GM23248 (cell line): ENCODE measurements at regions not wholly inside any gene's neighbourhood (a gene's known extent, or its start where the extent isn't known, plus 50 kb on each side); places are given as distances from the start of the nearest gene placed in this dataset.

Experiments used
- DNase-seq: peaks from one replicate; pipeline ENCODE4 v3.0.0-alpha.2; 2015
- H2AFZ ChIP-seq: fragments of 200-600 bp; sonication (generic); 2 replicates; pipeline ENCODE4 v1.6.1; 2016; ENCODE audit warnings: antibody characterized with exemption
- H3F3A ChIP-seq: fragments of 200-600 bp; sonication (generic); 2 replicates; pipeline ENCODE4 v1.6.1; 2016; ENCODE audit warnings: mild to moderate bottlenecking, antibody characterized with exemption, mixed run types; ENCODE audit not compliant: insufficient read depth
- H3K27ac ChIP-seq: fragments of 200-600 bp; sonication (generic); 2 replicates; pipeline ENCODE4 v1.5.1; 2016; ENCODE audit warnings: mild to moderate bottlenecking
- H3K27me3 ChIP-seq: fragments of 200-600 bp; sonication (generic); replicated peaks from 2 replicates; pipeline ENCODE4 v1.6.1; 2016; ENCODE audit warnings: mild to moderate bottlenecking; ENCODE audit not compliant: insufficient read depth
- H3K36me3 ChIP-seq: fragments of 200-600 bp; sonication (generic); 2 replicates; pipeline ENCODE4 v1.6.1; 2016; ENCODE audit warnings: low read depth, mild to moderate bottlenecking
- H3K4me1 ChIP-seq: fragments of 200-600 bp; sonication (generic); 2 replicates; pipeline ENCODE4 v1.6.1; 2016; ENCODE audit warnings: mild to moderate bottlenecking; ENCODE audit not compliant: insufficient read depth
- H3K4me2 ChIP-seq: fragments of 200-600 bp; sonication (generic); one replicate; pipeline ENCODE4 v1.6.1; 2016; ENCODE audit warnings: mild to moderate bottlenecking; ENCODE audit not compliant: unreplicated experiment
- H3K4me3 ChIP-seq: fragments of 200-600 bp; sonication (generic); 2 replicates; pipeline ENCODE4 v1.5.1; 2016; ENCODE audit warnings: mild to moderate bottlenecking
- H3K79me2 ChIP-seq: fragments of 200-600 bp; sonication (generic); 2 replicates; pipeline ENCODE4 v1.6.1; 2016; ENCODE audit warnings: mild to moderate bottlenecking; ENCODE audit not compliant: insufficient read depth
- H3K9ac ChIP-seq: fragments of 200-600 bp; sonication (generic); 2 replicates; pipeline ENCODE4 v1.6.1; 2016; ENCODE audit warnings: mild to moderate bottlenecking
- H3K9me2 ChIP-seq: fragments of 200-600 bp; sonication (generic); 2 replicates; pipeline ENCODE4 v1.6.1; 2016; ENCODE audit warnings: mixed run types, mild to moderate bottlenecking, moderate library complexity; ENCODE audit not compliant: insufficient read depth
- H3K9me3 ChIP-seq: fragments of 200-600 bp; sonication (generic); one replicate; pipeline ENCODE4 v1.6.1; 2017; ENCODE audit warnings: low read depth
- H4K20me1 ChIP-seq: fragments of 200-600 bp; sonication (generic); 2 replicates; pipeline ENCODE4 v1.6.0; 2016; ENCODE audit not compliant: insufficient read depth
- EZH2 ChIP-seq: fragments of 200-600 bp; sonication (generic); IDR thresholded peaks from 2 replicates; pipeline ENCODE4 v1.6.1; 2018; ENCODE audit warnings: antibody characterized with exemption, mild to moderate bottlenecking; ENCODE audit not compliant: insufficient read depth, poor library complexity, severe bottlenecking
- EZH2phosphoT487 ChIP-seq: fragments of 200-600 bp; sonication (generic); IDR thresholded peaks from 2 replicates; pipeline ENCODE4 v1.6.1; 2018; ENCODE audit warnings: antibody characterized with exemption, moderate library complexity, mild to moderate bottlenecking, low read depth; ENCODE audit not compliant: insufficient read depth
- WGBS, 2 experiments: methylation state at CpG; one replicate each; pipeline ENCODE4 v1.1.6; 2015 to 2017; ENCODE audit warnings: low lambda C conversion rate in 2 of 2, low coverage in 1 of 2; ENCODE audit errors: missing lambda C conversion rate in 2 of 2; 5-methylcytosine and 5-hydroxymethylcytosine counted together
- in situ Hi-C: fragments of 300-500 bp; cut with MboI; formaldehyde crosslinking; loops from 2 replicates; pipeline ENCODE4 v1.15.0; 2020

DNA sequence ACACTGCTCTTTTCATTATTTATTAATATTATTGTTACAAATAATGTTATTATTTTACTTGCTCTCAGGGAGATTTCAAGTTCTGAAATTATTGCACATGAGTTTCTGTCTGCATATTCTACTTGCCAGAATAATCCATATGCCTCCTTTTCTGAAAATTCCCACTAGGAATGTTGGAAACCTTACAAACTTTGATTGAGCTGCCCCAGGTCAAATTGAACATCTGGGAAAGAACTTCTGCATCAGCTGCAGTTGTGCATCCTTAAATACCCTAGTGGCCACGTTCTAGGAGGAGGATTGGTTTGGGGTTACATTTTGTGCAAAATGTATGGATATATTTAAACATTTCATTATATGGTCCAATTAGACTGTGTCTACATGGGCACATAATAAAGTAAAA is 1302.7 kb upstream of the PIK3C3 start:
- no peak overlapping the region for H3K9ac ChIP-seq
- no peak overlapping the region for H2AFZ ChIP-seq
- in situ Hi-C loops = no loop called here
- H3K9me3 ChIP-seq = no peaks in the 10 kb centered on the region
- no peak for TF ChIP-seq EZH2phosphoT487
- TF ChIP-seq EZH2 = no peak
- H3K27me3 ChIP-seq = no peaks in the 10 kb centered on the region
- no peak for DNase-seq
- 0% methylated on average over 1 of the region's 1 CpG for WGBS, 2 experiments
- no peaks in the 10 kb centered on the region for H4K20me1 ChIP-seq
- no peaks in the 10 kb centered on the region for H3K4me1 ChIP-seq
- H3F3A ChIP-seq = no peaks in the 10 kb centered on the region
- H3K9me2 ChIP-seq = 0 out of 2 replicates have a peak, but pooled peaks cover 3% of the 10 kb centered on the region
- no peak overlapping the region for H3K27ac ChIP-seq
- H3K4me3 ChIP-seq = no peak overlapping the region
- no peaks in the 10 kb centered on the region for H3K36me3 ChIP-seq
- H3K79me2 ChIP-seq = no peaks in the 10 kb centered on the region
- H3K4me2 ChIP-seq = no peak overlapping the region

DNA sequence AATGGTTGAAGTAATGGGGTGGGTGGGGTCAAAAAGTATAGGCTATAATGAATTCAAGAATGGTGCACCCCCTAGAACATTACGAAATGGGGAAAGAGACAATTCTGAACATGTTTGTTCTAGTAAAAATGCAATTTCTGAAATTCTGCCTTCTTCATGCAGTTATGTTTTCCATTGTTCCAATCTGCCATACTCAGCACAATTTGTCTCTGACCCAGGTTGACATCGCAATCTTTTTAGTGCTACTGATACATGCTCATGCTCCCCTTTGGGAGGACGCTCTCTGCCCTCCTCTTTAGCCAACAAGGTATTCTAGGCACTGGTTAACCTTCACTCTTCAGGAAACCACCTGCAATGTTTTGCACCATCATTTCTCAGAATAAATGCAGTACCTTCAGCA is 1303.9 kb upstream of the PIK3C3 start:
- H3K9ac ChIP-seq = no peak overlapping the region
- H3K9me3 ChIP-seq = no peaks in the 10 kb centered on the region
- DNase-seq = no peak
- no peak overlapping the region for H2AFZ ChIP-seq
- no peaks in the 10 kb centered on the region for H3K27me3 ChIP-seq
- H3K4me3 ChIP-seq = no peak overlapping the region
- H3F3A ChIP-seq = no peaks in the 10 kb centered on the region
- H3K27ac ChIP-seq = no peak overlapping the region
- H3K4me2 ChIP-seq = no peak overlapping the region
- WGBS, 2 experiments = 25 to 31% methylated on average over 3 of the region's 3 CpGs
- no peaks in the 10 kb centered on the region for H4K20me1 ChIP-seq
- no peaks in the 10 kb centered on the region for H3K4me1 ChIP-seq
- no peaks in the 10 kb centered on the region for H3K79me2 ChIP-seq
- in situ Hi-C loops = no loop called here
- no peak for TF ChIP-seq EZH2phosphoT487
- no peak for TF ChIP-seq EZH2
- H3K9me2 ChIP-seq = 0 out of 2 replicates have a peak, but pooled peaks cover 3% of the 10 kb centered on the region
- no peaks in the 10 kb centered on the region for H3K36me3 ChIP-seq

DNA sequence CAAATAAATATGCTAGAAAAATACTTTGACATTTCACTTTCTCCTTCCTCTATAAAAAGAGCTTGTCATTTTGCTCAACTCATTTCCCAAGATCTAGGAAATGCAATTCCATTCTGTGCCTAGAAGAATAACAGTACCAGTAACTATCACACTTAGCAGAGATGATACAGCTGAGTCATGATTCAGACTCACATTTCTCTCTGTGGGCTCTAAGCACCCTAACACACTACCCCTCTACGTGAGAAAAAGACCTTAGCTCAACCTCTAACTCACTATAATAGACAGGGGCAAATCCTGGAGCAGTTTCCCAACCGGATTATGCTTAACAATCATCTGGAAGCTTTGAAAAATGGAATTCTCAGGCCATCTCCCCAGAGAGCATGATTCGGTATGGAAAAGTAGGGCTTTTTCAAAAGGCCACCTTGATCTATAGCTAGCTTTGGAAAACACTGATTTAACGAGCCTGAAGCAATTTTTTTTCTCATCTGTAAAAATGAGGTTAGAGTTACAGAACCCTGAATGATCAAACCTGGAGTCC is 1312.3 kb upstream of the PIK3C3 start:
- no peak overlapping the region for H3K4me2 ChIP-seq
- no peaks in the 10 kb centered on the region for H3K9me2 ChIP-seq
- no peaks in the 10 kb centered on the region for H3K79me2 ChIP-seq
- no peak for DNase-seq
- WGBS, 2 experiments = 7 to 8% methylated on average over 4 of the region's 4 CpGs
- no peak overlapping the region for H3K9ac ChIP-seq
- in situ Hi-C loops = no loop called here
- no peaks in the 10 kb centered on the region for H4K20me1 ChIP-seq
- no peaks in the 10 kb centered on the region for H3K27me3 ChIP-seq
- no peak for TF ChIP-seq EZH2phosphoT487
- TF ChIP-seq EZH2 = no peak
- H3F3A ChIP-seq = no peaks in the 10 kb centered on the region
- no peaks in the 10 kb centered on the region for H3K4me1 ChIP-seq
- H2AFZ ChIP-seq = no peak overlapping the region
- no peak overlapping the region for H3K4me3 ChIP-seq
- no peaks in the 10 kb centered on the region for H3K36me3 ChIP-seq
- H3K9me3 ChIP-seq = no peaks in the 10 kb centered on the region
- no peak overlapping the region for H3K27ac ChIP-seq

DNA sequence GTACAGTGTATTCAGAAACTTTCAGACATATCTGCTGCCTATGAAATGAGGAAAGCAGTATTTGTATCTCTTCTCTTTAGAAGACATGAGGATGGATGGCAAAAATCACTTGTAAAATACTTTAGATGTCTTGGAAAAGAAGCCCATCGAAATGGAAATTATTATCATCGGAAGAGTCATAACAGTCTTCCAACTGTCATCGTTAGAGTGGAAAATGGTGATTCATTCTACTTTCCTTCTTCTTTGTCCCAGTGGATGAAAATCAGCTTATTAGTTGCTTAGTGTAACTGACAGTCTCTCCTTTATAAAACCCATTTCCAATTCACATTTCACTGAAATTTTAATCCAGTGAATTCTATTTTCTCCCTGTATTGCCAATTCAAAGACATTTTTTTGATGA is 1323.7 kb upstream of the PIK3C3 start:
- in situ Hi-C loops = no loop called here
- TF ChIP-seq EZH2phosphoT487 (no peak), EZH2 (no peak)
- 64 to 66% methylated on average over 3 of the region's 3 CpGs for WGBS, 2 experiments

DNA sequence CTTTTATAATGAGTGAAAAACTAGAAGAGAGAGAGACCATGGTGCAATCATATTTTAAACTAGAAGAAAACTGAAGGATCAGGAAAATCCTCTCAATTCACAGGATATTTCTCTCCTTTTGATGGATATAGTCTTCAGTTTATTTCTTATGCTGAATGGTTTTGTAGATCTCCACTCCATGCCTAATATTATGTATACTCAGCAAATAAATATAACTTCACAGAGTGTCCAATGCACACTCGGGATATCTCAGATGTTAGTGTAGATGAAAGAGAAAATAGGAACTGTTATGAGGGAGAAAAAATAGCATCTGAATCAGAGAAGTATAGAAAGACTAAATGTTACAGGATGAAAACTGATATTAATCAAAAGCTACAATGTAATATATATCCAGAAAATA is 1324.5 kb upstream of the PIK3C3 start:
- no peak for TF ChIP-seq EZH2
- no peak for TF ChIP-seq EZH2phosphoT487

More for the DNA sequence above, 1323.7 kb upstream of the PIK3C3 start:
- no peak overlapping the region for H2AFZ ChIP-seq
- no peak for DNase-seq
- no peaks in the 10 kb centered on the region for H3F3A ChIP-seq
- no peak overlapping the region for H3K4me2 ChIP-seq
- H3K27ac ChIP-seq = no peak overlapping the region
- no peak overlapping the region for H3K4me3 ChIP-seq
- no peaks in the 10 kb centered on the region for H3K79me2 ChIP-seq
- no peaks in the 10 kb centered on the region for H3K9me2 ChIP-seq
- H3K36me3 ChIP-seq = no peaks in the 10 kb centered on the region
- H3K4me1 ChIP-seq = no peaks in the 10 kb centered on the region
- H4K20me1 ChIP-seq = no peaks in the 10 kb centered on the region
- no peaks in the 10 kb centered on the region for H3K27me3 ChIP-seq
- H3K9ac ChIP-seq = no peak overlapping the region
- no peaks in the 10 kb centered on the region for H3K9me3 ChIP-seq

More for the DNA sequence above, 1324.5 kb upstream of the PIK3C3 start:
- Histone ChIP-seq H2AFZ (no peak overlapping the region), H3K9ac (no peak overlapping the region), H3K27me3 (no peaks in the 10 kb centered on the region), H3K79me2 (no peaks in the 10 kb centered on the region), H3F3A (no peaks in the 10 kb centered on the region), H3K4me1 (no peaks in the 10 kb centered on the region), H3K9me2 (no peaks in the 10 kb centered on the region), H3K36me3 (no peaks in the 10 kb centered on the region), H4K20me1 (no peaks in the 10 kb centered on the region), H3K4me2 (no peak overlapping the region), H3K9me3 (no peaks in the 10 kb centered on the region), H3K4me3 (no peak overlapping the region), H3K27ac (no peak overlapping the region)
- WGBS, 2 experiments = 23 to 34% methylated on average over 1 of the region's 1 CpG
- no peak for DNase-seq
- in situ Hi-C loops = no loop called here
